H1 (cell line): ENCODE measurements at regions not wholly inside any gene's neighbourhood (a gene's known extent, or its start where the extent isn't known, plus 50 kb on each side); places are given as distances from the start of the nearest gene placed in this dataset.

Experiments used
- CTCF ChIA-PET: fragments of 300-600 bp; sonication (Branson Sonifier 250); formaldehyde crosslinking; loops from one replicate; lab custom pipeline; 2021; ENCODE audit not compliant: partially characterized antibody; lab: Charles Lee
- POLR2A ChIA-PET: fragments of 300-600 bp; sonication (Branson Sonifier 250); formaldehyde crosslinking; loops from one replicate; lab custom pipeline; 2021; ENCODE audit warnings: inconsistent platforms; ENCODE audit not compliant: partially characterized antibody; lab: Charles Lee
- DNase-seq, 2 experiments: peaks; one replicate each; pipeline versions ENCODE4 v3.0.0 to v3.0.0-alpha.2; 2010 to 2022; ENCODE audit warnings: low spot score in 2 of 2, low read depth in 1 of 2, mixed read lengths in 1 of 2
- FAIRE-seq: peaks from 2 replicates; lab custom pipeline; 2011; peaks lifted over from hg19 to GRCh38; lab: Jason Lieb, UNC
- H2AFZ ChIP-seq: 2 replicates; pipeline ENCODE4 v1.8.1; 2012; ENCODE audit warnings: low read length, inconsistent platforms
- H2AK5ac ChIP-seq: 2 replicates; pipeline ENCODE4 v1.6.1; 2013; ENCODE audit warnings: low read depth, low read length
- H2BK120ac ChIP-seq: replicated peaks from 2 replicates; pipeline ENCODE3; 2013; ENCODE audit warnings: low read depth, low read length, inconsistent platforms
- H2BK12ac ChIP-seq: 2 replicates; pipeline ENCODE4 v1.6.1; 2013; ENCODE audit warnings: low read depth, low read length
- H2BK15ac ChIP-seq: 2 replicates; pipeline ENCODE4 v1.6.1; 2013; ENCODE audit warnings: low read length
- H2BK20ac ChIP-seq: 2 replicates; pipeline ENCODE4 v1.6.1; 2013; ENCODE audit warnings: low read length
- H2BK5ac ChIP-seq: 2 replicates; pipeline ENCODE4 v1.6.1; 2013; ENCODE audit warnings: low read depth, low read length
- H3K14ac ChIP-seq: 2 replicates; pipeline ENCODE4 v1.6.1; 2013; ENCODE audit warnings: inconsistent platforms; ENCODE audit not compliant: insufficient read length
- H3K18ac ChIP-seq: 2 replicates; pipeline ENCODE4 v1.6.1; 2013; ENCODE audit warnings: low read length; ENCODE audit errors: extremely low read depth
- H3K23ac ChIP-seq: 2 replicates; pipeline ENCODE4 v1.6.1; 2013; ENCODE audit warnings: inconsistent platforms; ENCODE audit not compliant: insufficient read length
- H3K23me2 ChIP-seq: 2 replicates; pipeline ENCODE4 v1.6.1; 2013; ENCODE audit warnings: low read depth, low read length
- H3K27ac ChIP-seq: 2 replicates; pipeline ENCODE4 v1.6.1; 2011; ENCODE audit warnings: low read depth, low read length, inconsistent platforms
- H3K27me3 ChIP-seq, 4 experiments: replicated peaks in 1 of 4; 1 replicate in 1 of 4; 2 replicates in 3 of 4; pipeline versions ENCODE4 v1.6.1 to v1.8.1; 2011 to 2013; ENCODE audit warnings: low read length in 3 of 4, mild to moderate bottlenecking in 3 of 4, inconsistent platforms in 2 of 4, mixed read lengths in 2 of 4, moderate library complexity in 1 of 4; ENCODE audit not compliant: control insufficient read depth in 3 of 4, insufficient read depth in 3 of 4; ENCODE audit errors: extremely low read depth in 1 of 4
- H3K36me3 ChIP-seq, 4 experiments: 2 replicates each; pipeline versions ENCODE4 v1.6.1 to v1.8.1; 2011 to 2013; ENCODE audit warnings: mild to moderate bottlenecking in 4 of 4, low read length in 3 of 4, moderate library complexity in 2 of 4, control low read depth in 1 of 4, inconsistent platforms in 1 of 4; ENCODE audit not compliant: insufficient read depth in 4 of 4, control insufficient read depth in 2 of 4
- H3K4ac ChIP-seq: replicated peaks from 2 replicates; pipeline ENCODE3; 2013; ENCODE audit warnings: low read length, low read depth, mixed read lengths, inconsistent platforms; ENCODE audit not compliant: insufficient read length
- H3K4me1 ChIP-seq, 4 experiments: replicated peaks in 1 of 4; 1 replicate in 1 of 4; 2 replicates in 3 of 4; pipeline versions ENCODE4 v1.6.1 to v1.8.1; 2011 to 2013; ENCODE audit warnings: low read length in 3 of 4, inconsistent platforms in 2 of 4, mixed read lengths in 1 of 4; ENCODE audit not compliant: insufficient read depth in 4 of 4, control insufficient read depth in 3 of 4
- H3K4me2 ChIP-seq, 2 experiments: 2 replicates each; pipeline versions ENCODE4 v1.6.1 to v1.8.1; 2011 to 2013; ENCODE audit warnings: low read depth in 2 of 2, low read length in 2 of 2, control low read depth in 1 of 2, inconsistent platforms in 1 of 2, mild to moderate bottlenecking in 1 of 2; ENCODE audit not compliant: insufficient read depth in 1 of 2
- H3K4me3 ChIP-seq, 4 experiments: fragments of 200-600, 300-600 bp in 1 of 4; sonication (generic), shearing (Covaris generic), sonication (Bioruptor Twin) in 1 of 4; 2 replicates each; pipeline versions ENCODE4 v1.5.1 to v1.8.1; 2011 to 2016; ENCODE audit warnings: low read length in 4 of 4, low read depth in 3 of 4, control low read depth in 2 of 4, inconsistent platforms in 2 of 4, mild to moderate bottlenecking in 2 of 4, mixed read lengths in 1 of 4, moderate library complexity in 1 of 4; ENCODE audit not compliant: insufficient read depth in 2 of 4; ENCODE audit errors: extremely low read depth in 1 of 4
- H3K56ac ChIP-seq: replicated peaks from 2 replicates; pipeline ENCODE3; 2013; ENCODE audit warnings: low read depth, mild to moderate bottlenecking, mixed read lengths, low read length, inconsistent platforms; ENCODE audit not compliant: insufficient read length
- H3K79me1 ChIP-seq: 2 replicates; pipeline ENCODE4 v1.6.1; 2013; ENCODE audit warnings: low read depth, low read length, control low read depth
- H3K79me2 ChIP-seq, 2 experiments: 2 replicates each; pipeline versions ENCODE4 v1.6.1 to v1.8.1; 2012 to 2013; ENCODE audit warnings: low read length in 2 of 2, mild to moderate bottlenecking in 2 of 2, inconsistent platforms in 1 of 2; ENCODE audit not compliant: insufficient read depth in 2 of 2, control insufficient read depth in 1 of 2
- H3K9ac ChIP-seq, 4 experiments: replicated peaks in 1 of 4; 1 replicate in 1 of 4; 2 replicates in 3 of 4; pipeline versions ENCODE4 v1.6.1 to v1.8.1; 2011 to 2013; ENCODE audit warnings: low read depth in 3 of 4, low read length in 3 of 4, control low read depth in 2 of 4, mild to moderate bottlenecking in 2 of 4, moderate library complexity in 2 of 4, inconsistent platforms in 1 of 4; ENCODE audit errors: extremely low read depth in 1 of 4
- H3K9me3 ChIP-seq, 2 experiments: 2 replicates each; pipeline versions ENCODE4 v1.6.1 to v1.8.1; 2012 to 2013; ENCODE audit warnings: mild to moderate bottlenecking in 2 of 2, moderate library complexity in 2 of 2, control low read depth in 1 of 2, inconsistent platforms in 1 of 2, low read depth in 1 of 2, low read length in 1 of 2, mixed read lengths in 1 of 2; ENCODE audit not compliant: insufficient read depth in 2 of 2
- H4K20me1 ChIP-seq, 2 experiments: replicated peaks in 1 of 2; 2 replicates each; pipeline versions ENCODE3 to v1.8.1; 2011 to 2013; ENCODE audit warnings: inconsistent platforms in 2 of 2, low read length in 2 of 2, mild to moderate bottlenecking in 1 of 2; ENCODE audit not compliant: insufficient read depth in 2 of 2, control insufficient read depth in 1 of 2
- H4K5ac ChIP-seq: 2 replicates; pipeline ENCODE4 v1.6.1; 2013; ENCODE audit warnings: low read length, low read depth, mixed read lengths, inconsistent platforms; ENCODE audit not compliant: insufficient read length
- H4K8ac ChIP-seq: 2 replicates; pipeline ENCODE4 v1.8.0; 2013; ENCODE audit warnings: mild to moderate bottlenecking, moderate library complexity, low read length, inconsistent platforms; ENCODE audit not compliant: insufficient read depth; ENCODE audit errors: extremely low read depth
- H4K91ac ChIP-seq: replicated peaks from 2 replicates; pipeline ENCODE3; 2013; ENCODE audit warnings: low read length, mixed read lengths, inconsistent platforms; ENCODE audit not compliant: insufficient read length
- ASH2L ChIP-seq: fragments of 200-600, 300-600 bp; sonication (generic); IDR thresholded peaks from one replicate; pipeline ENCODE4 v1.7.1; 2017; ENCODE audit warnings: low read length
- CHD1 ChIP-seq: IDR thresholded peaks from 2 replicates; pipeline ENCODE4 v1.6.1; 2012; ENCODE audit warnings: low read depth, low read length, improper control_type of control experiment
- CTBP2 ChIP-seq: IDR thresholded peaks from 2 replicates; pipeline ENCODE4 v1.7.0; 2011; ENCODE audit warnings: borderline replicate concordance, mild to moderate bottlenecking, moderate library complexity, mixed read lengths, low read length; ENCODE audit not compliant: insufficient read depth, insufficient read length
- CTCF ChIP-seq, 3 experiments: IDR thresholded peaks; 1 replicate in 2 of 3; 2 replicates in 1 of 3; pipeline versions ENCODE4 v1.5.1 to v1.6.1; 2011; ENCODE audit warnings: low read length in 3 of 3, mild to moderate bottlenecking in 3 of 3, inconsistent platforms in 2 of 3, low read depth in 1 of 3, moderate library complexity in 1 of 3; ENCODE audit not compliant: insufficient read depth in 1 of 3; ENCODE audit errors: control extremely low read depth in 1 of 3
- GTF2F1 ChIP-seq: IDR thresholded peaks from 2 replicates; pipeline ENCODE4 v1.6.1; 2012; ENCODE audit warnings: low read depth, low read length, improper control_type of control experiment, borderline replicate concordance
- PHF8 ChIP-seq: fragments of 200-600 bp; sonication (generic); conservative IDR thresholded peaks from 2 replicates; pipeline ENCODE4 v1.7.1; 2012; ENCODE audit warnings: low read depth, mild to moderate bottlenecking, inconsistent platforms, low read length, moderate library complexity
- POLR2A ChIP-seq, 2 experiments: IDR thresholded peaks; 1 replicate in 1 of 2; 2 replicates in 1 of 2; pipeline ENCODE4 v1.6.1; 2011; ENCODE audit warnings: low read depth in 2 of 2, low read length in 2 of 2, mild to moderate bottlenecking in 2 of 2; ENCODE audit errors: control extremely low read depth in 1 of 2
- TCF12 ChIP-seq: IDR thresholded peaks from 2 replicates; pipeline ENCODE4 v1.6.1; 2011; ENCODE audit warnings: low read depth, mild to moderate bottlenecking, low read length
- YY1 ChIP-seq: IDR thresholded peaks from 2 replicates; pipeline ENCODE4 v1.6.1; 2011; ENCODE audit warnings: low read depth, mild to moderate bottlenecking, low read length
- WGBS, 2 experiments: shearing (Covaris generic) in 1 of 2; methylation state at CpG; one replicate each; pipeline versions ENCODE4 v1.1.6 to v1.1.7; 2013 to 2015; ENCODE audit warnings: low lambda C conversion rate in 2 of 2, mixed read lengths in 2 of 2, inconsistent platforms in 1 of 2, low coverage in 1 of 2, missing lambda C conversion rate in 1 of 2; ENCODE audit not compliant: insufficient replicate concordance in 2 of 2, insufficient coverage in 1 of 2, insufficient read length in 1 of 2; ENCODE audit errors: extremely low coverage in 1 of 2, missing lambda C conversion rate in 1 of 2; 5-methylcytosine and 5-hydroxymethylcytosine counted together

GRCh38 chr10:8616166-8616565 is 561.7 kb downstream of the GATA3 start:
- WGBS, 2 experiments = 88% methylated on average over 6 of the region's 6 CpGs; no CpG with 5 or more reads in 1 of the 2 experiments
- Histone ChIP-seq H3K18ac (no peak overlapping the region), H3K9me3 (no peaks in the 10 kb centered on the region), H3K27ac (no peak overlapping the region), H2BK5ac (no peak overlapping the region), H3K56ac (no peak overlapping the region), H2BK15ac (no peak overlapping the region), H2BK120ac (no peak overlapping the region), H2BK20ac (no peak overlapping the region), H4K8ac (no peak overlapping the region), H2BK12ac (no peak overlapping the region), H3K23me2 (no peaks in the 10 kb centered on the region), H3K4me3 (no peak overlapping the region), H2AFZ (peak overlapping the region; percentile 31; the same call in 1 of the 2 replicates), H3K36me3 (no peaks in the 10 kb centered on the region), H4K91ac (no peak overlapping the region), H3K79me2 (no peaks in the 10 kb centered on the region)
- TF ChIP-seq ASH2L = no peak
- TF ChIP-seq CHD1 = no peak
- no peak for TF ChIP-seq TCF12
- no peak for TF ChIP-seq YY1
- no peak for TF ChIP-seq POLR2A (IDR thresholded peaks at IDR 0.05; ENCODE audit: control extremely low read depth in 1 of 2, low read depth in 2 of 2, low read length in 2 of 2)
- no peak for TF ChIP-seq GTF2F1
- TF ChIP-seq CTBP2 = no peak
- TF ChIP-seq CTCF (IDR thresholded peaks at IDR 0.05; ENCODE audit: control extremely low read depth in 1 of 3, insufficient read depth in 1 of 3, low read depth in 1 of 3, low read length in 3 of 3) = no peak
- no peak for TF ChIP-seq PHF8
- TF ChIP-seq, all 59 proteins: peak for 0
- H3K4me1 ChIP-seq = no peaks in the 10 kb centered on the region
- H3K4ac ChIP-seq = no peak overlapping the region
- FAIRE-seq (no peak), DNase-seq (no peak)
- no peak overlapping the region for H3K14ac ChIP-seq
- no peaks in the 10 kb centered on the region for H4K20me1 ChIP-seq
- H3K9ac ChIP-seq = no peak overlapping the region
- no peak overlapping the region for H2AK5ac ChIP-seq
- CTCF ChIA-PET = interaction anchor here (1.7 kb wide), 1 partner anchor 9 kb away, joined by 6 read pairs; no protein-coding TSS in a partner anchor
- H3K27me3 ChIP-seq = no peaks in the 10 kb centered on the region
- H3K23ac ChIP-seq = no peak overlapping the region
- no peak overlapping the region for H3K4me2 ChIP-seq
- H3K79me1 ChIP-seq = no peaks in the 10 kb centered on the region
- no peak overlapping the region for H4K5ac ChIP-seq
- POLR2A ChIA-PET = no interaction called here
